ENCODE measurements at regions not wholly inside any gene's neighbourhood (a gene's known extent, or its start where the extent isn't known, plus 50 kb on each side); places are given as distances from the start of the nearest gene placed in this dataset.

- Histone ChIP-seq H3K4me3 (no peak overlapping the region), H3K27ac (no peak overlapping the region), H3K9me3 (no peaks in the 10 kb centered on the region), H3K4me1 (no peaks in the 10 kb centered on the region), H3K36me3 (no peaks in the 10 kb centered on the region), H3K27me3 (no peaks in the 10 kb centered on the region)
- ATAC-seq: no peak
- TF ChIP-seq CTCF (IDR thresholded peaks at IDR 0.05): no peak
- DNase-seq: no peak
- intact Hi-C loops (cut with DNase I): no loop called here
Measured at GRCh38 chr1:81381881-81382280, 418.9 kb upstream of the ADGRL2 start.

GRCh38 chr1:81380436-81380835, 420.3 kb upstream of the ADGRL2 start:
- no peak for TF ChIP-seq CTCF (IDR thresholded peaks at IDR 0.05)
- DNase-seq (no peak), ATAC-seq (no peak)
- H3K27me3 ChIP-seq: no peaks in the 10 kb centered on the region
- no peak overlapping the region for H3K27ac ChIP-seq
- intact Hi-C loops (cut with DNase I): no loop called here
- H3K36me3 ChIP-seq: no peaks in the 10 kb centered on the region
- no peaks in the 10 kb centered on the region for H3K4me1 ChIP-seq
- H3K4me3 ChIP-seq: no peak overlapping the region
- H3K9me3 ChIP-seq: no peaks in the 10 kb centered on the region

GRCh38 chr1:81379430-81379829, 421.3 kb upstream of the ADGRL2 start:
- Histone ChIP-seq H3K27me3 (no peaks in the 10 kb centered on the region), H3K36me3 (no peaks in the 10 kb centered on the region), H3K27ac (no peak overlapping the region), H3K9me3 (no peaks in the 10 kb centered on the region), H3K4me3 (no peak overlapping the region), H3K4me1 (no peaks in the 10 kb centered on the region)
- no peak for ATAC-seq
- intact Hi-C loops (cut with DNase I): no loop called here
- no peak for DNase-seq
- no peak for TF ChIP-seq CTCF (IDR thresholded peaks at IDR 0.05)

- no peaks in the 10 kb centered on the region for H3K36me3 ChIP-seq
- H3K4me3 ChIP-seq: no peak overlapping the region
- TF ChIP-seq CTCF (IDR thresholded peaks at IDR 0.05): no peak
- H3K9me3 ChIP-seq: no peaks in the 10 kb centered on the region
- no peaks in the 10 kb centered on the region for H3K27me3 ChIP-seq
- intact Hi-C loops (cut with DNase I): no loop called here
- H3K27ac ChIP-seq: no peak overlapping the region
- no peak for ATAC-seq
- no peaks in the 10 kb centered on the region for H3K4me1 ChIP-seq
- no peak for DNase-seq
Measured at GRCh38 chr1:81377406-81377805, 423.3 kb upstream of the ADGRL2 start.

GRCh38 chr1:81375884-81376548, 424.7 kb upstream of the ADGRL2 start:
- H3K4me3 ChIP-seq: no peak overlapping the region
- ATAC-seq: no peak
- no peak overlapping the region for H3K27ac ChIP-seq
- TF ChIP-seq CTCF (IDR thresholded peaks at IDR 0.05): no peak
- H3K36me3 ChIP-seq: no peaks in the 10 kb centered on the region
- intact Hi-C loops (cut with DNase I): no loop called here
- H3K9me3 ChIP-seq: no peaks in the 10 kb centered on the region
- DNase-seq: no peak
- H3K27me3 ChIP-seq: no peaks in the 10 kb centered on the region
- H3K4me1 ChIP-seq: no peaks in the 10 kb centered on the region

GRCh38 chr1:81374481-81374880, 426.3 kb upstream of the ADGRL2 start:
- Histone ChIP-seq H3K4me1 (no peaks in the 10 kb centered on the region), H3K36me3 (no peaks in the 10 kb centered on the region), H3K27me3 (no peaks in the 10 kb centered on the region), H3K9me3 (no peaks in the 10 kb centered on the region), H3K4me3 (no peak overlapping the region), H3K27ac (no peak overlapping the region)
- DNase-seq (no peak), ATAC-seq (no peak)
- intact Hi-C loops (cut with DNase I): no loop called here
- no peak for TF ChIP-seq CTCF (IDR thresholded peaks at IDR 0.05)
